Thyroid gland (tissue), 4 donors: ENCODE measurements at regions not wholly inside any gene's neighbourhood (a gene's known extent, or its start where the extent isn't known, plus 50 kb on each side); places are given as distances from the start of the nearest gene placed in this dataset.

Experiments used
- CTCF ChIP-seq, 6 experiments: fragments of 200-600 bp in 3 of 6; fragments of 450-650 bp in 3 of 6; sonication (generic) in 3 of 6; IDR thresholded peaks; one replicate each; pipeline ENCODE4 v1.5.1; 2016 to 2019; ENCODE audit warnings: antibody characterized with exemption in 6 of 6, mild to moderate bottlenecking in 2 of 6, inconsistent platforms in 1 of 6, moderate library complexity in 1 of 6
- POLR2A ChIP-seq, 2 donors: fragments of 450-650 bp; IDR thresholded peaks; one replicate each; pipeline ENCODE4 v1.6.1; 2017; ENCODE audit warnings: antibody characterized with exemption in 2 of 2, mild to moderate bottlenecking in 2 of 2, moderate library complexity in 1 of 2

GRCh38 chr1:79679916-79680315 is 673.4 kb upstream of the ADGRL4 start:
- TF ChIP-seq CTCF (IDR thresholded peaks at IDR 0.05) (no peak), POLR2A (IDR thresholded peaks at IDR 0.05) (no peak)
